Gastrocnemius medialis (tissue), 4 donors: ENCODE measurements at regions not wholly inside any gene's neighbourhood (a gene's known extent, or its start where the extent isn't known, plus 50 kb on each side); places are given as distances from the start of the nearest gene placed in this dataset.
"Not testable (repeated sequence)": the region's sequence is repeated elsewhere in the genome, so short reads cannot be mapped to it uniquely, and the experiment has no call there.

ENCODE experiments used
- ATAC-seq, 2 donors: fragments of 150-250 bp; one replicate each; pipeline ENCODE4 v1.9.1; 2016
- DNase-seq, 2 donors: peaks; one replicate each; pipeline ENCODE4 v3.0.0-alpha.2; 2019
- H3K27ac ChIP-seq, 4 donors: fragments of 200-600 bp; sonication (generic); 1 replicate in 1 of 4; 2 replicates in 3 of 4; pipeline ENCODE4 v1.5.1; 2016 to 2018; ENCODE audit warnings: mild to moderate bottlenecking in 2 of 4, moderate library complexity in 1 of 4
- H3K27me3 ChIP-seq, 3 donors: fragments of 200-600 bp; sonication (generic) in 2 of 3; 1 replicate in 1 of 3; 2 replicates in 2 of 3; pipeline versions ENCODE4 v1.5.1 to v1.6.0; 2016 to 2019; ENCODE audit warnings: mild to moderate bottlenecking in 1 of 3, moderate library complexity in 1 of 3
- H3K36me3 ChIP-seq, 2 donors: fragments of 200-600 bp; sonication (generic) in 1 of 2; one replicate each; pipeline ENCODE4 v1.5.1; 2017 to 2018
- H3K4me1 ChIP-seq, 2 donors: fragments of 200-600 bp; sonication (generic) in 1 of 2; one replicate each; pipeline ENCODE4 v1.5.1; 2016 to 2017; ENCODE audit warnings: mild to moderate bottlenecking in 2 of 2
- H3K4me3 ChIP-seq, 4 donors: fragments of 200-600 bp; sonication (generic) in 3 of 4; 1 replicate in 1 of 4; 2 replicates in 3 of 4; pipeline ENCODE4 v1.5.1; 2016 to 2019; ENCODE audit warnings: mild to moderate bottlenecking in 2 of 4
- H3K9me3 ChIP-seq, 3 donors: fragments of 200-600 bp; sonication (generic) in 2 of 3; 1 replicate in 1 of 3; 2 replicates in 2 of 3; pipeline ENCODE4 v1.5.1; 2016 to 2019
- POLR2A ChIP-seq, 2 donors: fragments of 450-650 bp; IDR thresholded peaks; one replicate each; pipeline ENCODE4 v1.6.1; 2017; ENCODE audit warnings: antibody characterized with exemption in 2 of 2, mild to moderate bottlenecking in 2 of 2, moderate library complexity in 2 of 2
- in situ Hi-C, 4 donors: fragments of 200-750 bp; cut with MboI; loops; one replicate each; pipeline versions ENCODE4 v1.15.0 to v1.8.0; 2017; ENCODE audit warnings: low sequenced_read_pairs in 4 of 4
- intact Hi-C: fragments of 100-400 bp; cut with DNase I; formaldehyde crosslinking; loops from one replicate; pipeline ENCODE4 v1.15.1; 2023; ENCODE audit warnings: low total_unique reads
- TF ChIP-seq, protein P1 (sequence below), 5 experiments: fragments of 450-650 bp in 3 of 5; fragments of 200-600 bp in 2 of 5; sonication (generic) in 2 of 5; IDR thresholded peaks in 4 of 5; conservative IDR thresholded peaks in 1 of 5; 1 replicate in 4 of 5; 2 replicates in 1 of 5; pipeline ENCODE4 v1.5.1; 2016 to 2019; ENCODE audit warnings: antibody characterized with exemption in 5 of 5, mild to moderate bottlenecking in 3 of 5, moderate library complexity in 3 of 5

DNA sequence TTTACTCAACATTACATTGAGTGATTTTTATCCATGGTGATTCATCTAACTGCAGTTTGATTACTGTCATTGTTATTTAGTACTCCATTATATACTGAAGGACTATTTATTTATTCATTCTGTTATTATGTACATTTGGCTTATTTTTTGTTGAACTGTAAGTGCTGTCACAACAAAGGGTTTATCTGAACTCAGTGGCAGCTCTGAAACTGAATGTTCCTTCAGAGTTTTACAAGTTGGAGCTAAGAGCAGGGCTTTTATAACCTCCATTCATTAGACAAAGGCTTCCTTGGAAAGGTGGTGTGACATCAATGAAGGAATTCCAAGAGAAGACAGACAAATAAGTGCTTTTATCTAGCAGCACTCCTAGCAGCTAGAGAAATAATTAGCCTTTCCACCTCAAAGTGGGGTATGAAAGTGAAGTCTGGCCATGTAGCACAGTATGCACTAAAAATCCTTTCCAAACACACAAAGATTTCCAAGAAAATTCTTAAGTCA lies 83.3 kb upstream of the GORAB start:
- no peak overlapping the region for H3K27ac ChIP-seq
- H3K36me3 ChIP-seq: no peaks in the 10 kb centered on the region
- no peaks in the 10 kb centered on the region for H3K27me3 ChIP-seq
- intact Hi-C loops (no loop called here), in situ Hi-C loops (no loop called here)
- TF ChIP-seq, protein P1, sequence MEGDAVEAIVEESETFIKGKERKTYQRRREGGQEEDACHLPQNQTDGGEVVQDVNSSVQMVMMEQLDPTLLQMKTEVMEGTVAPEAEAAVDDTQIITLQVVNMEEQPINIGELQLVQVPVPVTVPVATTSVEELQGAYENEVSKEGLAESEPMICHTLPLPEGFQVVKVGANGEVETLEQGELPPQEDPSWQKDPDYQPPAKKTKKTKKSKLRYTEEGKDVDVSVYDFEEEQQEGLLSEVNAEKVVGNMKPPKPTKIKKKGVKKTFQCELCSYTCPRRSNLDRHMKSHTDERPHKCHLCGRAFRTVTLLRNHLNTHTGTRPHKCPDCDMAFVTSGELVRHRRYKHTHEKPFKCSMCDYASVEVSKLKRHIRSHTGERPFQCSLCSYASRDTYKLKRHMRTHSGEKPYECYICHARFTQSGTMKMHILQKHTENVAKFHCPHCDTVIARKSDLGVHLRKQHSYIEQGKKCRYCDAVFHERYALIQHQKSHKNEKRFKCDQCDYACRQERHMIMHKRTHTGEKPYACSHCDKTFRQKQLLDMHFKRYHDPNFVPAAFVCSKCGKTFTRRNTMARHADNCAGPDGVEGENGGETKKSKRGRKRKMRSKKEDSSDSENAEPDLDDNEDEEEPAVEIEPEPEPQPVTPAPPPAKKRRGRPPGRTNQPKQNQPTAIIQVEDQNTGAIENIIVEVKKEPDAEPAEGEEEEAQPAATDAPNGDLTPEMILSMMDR (IDR thresholded peaks at IDR 0.05 in 4 of 5, conservative IDR thresholded peaks at IDR 0.05 in 1 of 5): no peak
- no peak for TF ChIP-seq POLR2A (IDR thresholded peaks at IDR 0.05)
- ATAC-seq: no peak
- no peaks in the 10 kb centered on the region for H3K4me1 ChIP-seq
- H3K4me3 ChIP-seq: no peak overlapping the region
- no peak for DNase-seq
- H3K9me3 ChIP-seq: no peaks in the 10 kb centered on the region

DNA sequence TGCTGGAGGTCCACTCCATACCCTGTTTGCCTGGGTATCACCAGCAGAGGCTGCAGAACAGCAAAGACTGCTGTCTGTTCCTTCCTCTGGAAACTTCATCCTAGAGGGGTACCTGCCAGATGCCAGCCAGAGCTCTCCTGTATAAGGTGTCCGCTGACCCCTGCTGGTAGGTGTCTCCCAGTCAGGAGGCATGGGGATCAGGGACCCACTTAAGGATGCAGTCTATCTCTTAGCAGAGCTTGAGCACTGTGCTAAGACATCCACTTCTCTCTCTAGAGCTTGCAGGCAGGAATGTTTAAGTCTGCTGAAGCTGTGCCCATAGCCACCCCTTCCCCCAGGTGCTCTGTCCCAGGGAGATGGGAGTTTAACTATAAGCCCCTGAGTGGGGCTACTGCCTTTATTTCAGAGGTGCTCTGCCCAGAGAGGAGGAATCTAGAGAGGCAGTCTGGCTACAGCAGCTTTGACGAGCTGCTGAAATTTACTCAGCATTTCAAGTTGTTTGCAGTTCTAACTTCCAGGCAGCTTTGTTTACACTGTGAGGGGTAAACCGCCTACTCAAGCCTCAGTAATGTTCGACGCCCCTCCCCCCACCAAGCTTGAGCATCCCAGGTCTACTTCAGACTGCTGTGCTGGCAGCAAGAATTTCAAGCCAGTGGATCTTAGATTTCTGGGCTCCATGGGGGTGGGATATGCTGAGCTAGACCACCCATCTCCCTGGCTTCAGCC lies 74.5 kb upstream of the GORAB start:
- H3K4me1 ChIP-seq, ATAC-seq, H3K9me3 ChIP-seq, intact Hi-C loops, H3K36me3 ChIP-seq, DNase-seq, H3K27ac ChIP-seq, in situ Hi-C loops, H3K27me3 ChIP-seq, H3K4me3 ChIP-seq: not testable (repeated sequence)

GRCh38 chr1:170460001-170460400 lies 72.0 kb upstream of the GORAB start:
- no peaks in the 10 kb centered on the region for H3K4me1 ChIP-seq
- no peaks in the 10 kb centered on the region for H3K27me3 ChIP-seq
- H3K36me3 ChIP-seq: no peaks in the 10 kb centered on the region
- TF ChIP-seq POLR2A (IDR thresholded peaks at IDR 0.05): no peak
- TF ChIP-seq, protein P1 (IDR thresholded peaks at IDR 0.05 in 4 of 5, conservative IDR thresholded peaks at IDR 0.05 in 1 of 5): no peak
- ATAC-seq (no peak), DNase-seq (no peak)
- no peak overlapping the region for H3K27ac ChIP-seq
- intact Hi-C loops: no loop called here
- no peak overlapping the region for H3K4me3 ChIP-seq
- in situ Hi-C loops: no loop called here
- H3K9me3 ChIP-seq: no peaks in the 10 kb centered on the region

GRCh38 chr1:170460414-170461155 lies 71.4 kb upstream of the GORAB start:
- no peaks in the 10 kb centered on the region for H3K27me3 ChIP-seq
- H3K4me1 ChIP-seq: no peaks in the 10 kb centered on the region
- in situ Hi-C loops (no loop called here), intact Hi-C loops (no loop called here)
- H3K4me3 ChIP-seq: no peak overlapping the region
- TF ChIP-seq, protein P1 (IDR thresholded peaks at IDR 0.05 in 4 of 5, conservative IDR thresholded peaks at IDR 0.05 in 1 of 5): no peak
- TF ChIP-seq POLR2A (IDR thresholded peaks at IDR 0.05): no peak
- H3K36me3 ChIP-seq: no peaks in the 10 kb centered on the region
- no peaks in the 10 kb centered on the region for H3K9me3 ChIP-seq
- ATAC-seq (no peak), DNase-seq (no peak)
- H3K27ac ChIP-seq: no peak overlapping the region

DNA sequence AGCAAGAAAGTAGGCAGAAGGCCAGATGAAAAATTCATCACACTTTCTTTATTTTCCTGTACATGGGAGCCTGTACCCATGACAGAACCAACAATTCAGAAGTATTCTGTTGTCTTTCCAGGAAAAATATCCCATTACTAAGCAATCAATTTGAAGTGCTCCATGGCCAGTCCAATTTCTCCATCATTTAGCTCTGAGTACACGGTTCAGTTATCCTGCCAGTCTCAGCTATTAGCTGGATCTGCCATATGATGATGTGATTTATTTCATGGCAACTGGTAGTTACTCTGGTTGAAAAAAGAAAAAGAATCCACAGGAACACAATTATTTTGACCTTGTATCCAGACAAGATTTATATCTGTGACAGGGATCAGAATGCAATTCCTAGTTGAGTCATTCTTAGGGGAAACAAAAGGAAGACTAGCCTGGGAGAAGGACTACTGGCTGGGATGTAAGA lies 70.6 kb upstream of the GORAB start:
- in situ Hi-C loops (no loop called here), intact Hi-C loops (no loop called here)
- ATAC-seq: no peak
- Histone ChIP-seq H3K4me3 (no peak overlapping the region), H3K4me1 (no peaks in the 10 kb centered on the region), H3K36me3 (no peaks in the 10 kb centered on the region), H3K27ac (no peak overlapping the region), H3K27me3 (no peaks in the 10 kb centered on the region), H3K9me3 (no peaks in the 10 kb centered on the region)
- DNase-seq: no peak
- no peak for TF ChIP-seq POLR2A (IDR thresholded peaks at IDR 0.05)
